ENCODE measurements at regions not wholly inside any gene's neighbourhood (a gene's known extent, or its start where the extent isn't known, plus 50 kb on each side); places are given as distances from the start of the nearest gene placed in this dataset.
"Not testable (repeated sequence)": the region's sequence is repeated elsewhere in the genome, so short reads cannot be mapped to it uniquely, and the experiment has no call there.

GRCh38 chr4:114046331-114046730 lies 66.9 kb upstream of the ARSJ start:
- TF ChIP-seq CTCF (IDR thresholded peaks at IDR 0.05) (no peak), EP300 (IDR thresholded peaks at IDR 0.05) (no peak), POLR2A (IDR thresholded peaks at IDR 0.05) (no peak)
- DNase-seq = no peak
- H3K27me3 ChIP-seq = no peaks in the 10 kb centered on the region
- intact Hi-C loops (cut with DNase I) = no loop called here
- no peak overlapping the region for H3K4me3 ChIP-seq
- 88 to 91% (median 89%) methylated on average over 3 of the region's 3 CpGs for WGBS, 3 donors
- no peak overlapping the region for H3K27ac ChIP-seq
- H3K36me3 ChIP-seq = no peaks in the 10 kb centered on the region
- no peaks in the 10 kb centered on the region for H3K4me1 ChIP-seq (ENCODE audit: insufficient read depth)
- H3K9me3 ChIP-seq = no peaks in the 10 kb centered on the region

GRCh38 chr4:114048154-114048553 lies 68.7 kb upstream of the ARSJ start:
- intact Hi-C loops (cut with DNase I); H3K4me3 ChIP-seq; H3K36me3 ChIP-seq; H3K4me1 ChIP-seq (ENCODE audit: insufficient read depth); H3K27me3 ChIP-seq; DNase-seq; H3K27ac ChIP-seq; H3K9me3 ChIP-seq: not testable (repeated sequence)
- WGBS, 3 donors = 75 to 82% (median 82%) methylated on average over 3 of the region's 3 CpGs

GRCh38 chr4:114052227-114052626 lies 72.8 kb upstream of the ARSJ start:
- 93 to 94% (median 93%) methylated on average over 4 of the region's 4 CpGs for WGBS, 3 donors
- TF ChIP-seq EP300 (IDR thresholded peaks at IDR 0.05) = no peak
- TF ChIP-seq CTCF (IDR thresholded peaks at IDR 0.05) = no peak
- TF ChIP-seq POLR2A (IDR thresholded peaks at IDR 0.05) = no peak
- intact Hi-C loops (cut with DNase I) = no loop called here
- no peaks in the 10 kb centered on the region for H3K36me3 ChIP-seq
- no peak overlapping the region for H3K4me3 ChIP-seq
- DNase-seq = no peak
- no peak overlapping the region for H3K27ac ChIP-seq
- no peaks in the 10 kb centered on the region for H3K27me3 ChIP-seq
- H3K9me3 ChIP-seq = no peaks in the 10 kb centered on the region
- no peaks in the 10 kb centered on the region for H3K4me1 ChIP-seq (ENCODE audit: insufficient read depth)

- Histone ChIP-seq H3K4me1 (ENCODE audit: insufficient read depth) (no peaks in the 10 kb centered on the region), H3K27ac (no peak overlapping the region), H3K9me3 (no peaks in the 10 kb centered on the region), H3K4me3 (no peak overlapping the region), H3K27me3 (no peaks in the 10 kb centered on the region), H3K36me3 (no peaks in the 10 kb centered on the region)
- intact Hi-C loops (cut with DNase I) = no loop called here
- 60 to 72% (median 64%) methylated on average over 5 of the region's 5 CpGs for WGBS, 3 donors
- no peak for DNase-seq
- TF ChIP-seq POLR2A (IDR thresholded peaks at IDR 0.05) (no peak), EP300 (IDR thresholded peaks at IDR 0.05) (no peak), CTCF (IDR thresholded peaks at IDR 0.05) (no peak)
These were observed 77.2 kb upstream of the ARSJ start for GRCh38 chr4:114056599-114056998.

GRCh38 chr4:114057746-114058145 lies 78.3 kb upstream of the ARSJ start:
- DNase-seq = no peak
- Histone ChIP-seq H3K9me3 (no peaks in the 10 kb centered on the region), H3K36me3 (no peaks in the 10 kb centered on the region), H3K27me3 (no peaks in the 10 kb centered on the region), H3K4me1 (ENCODE audit: insufficient read depth) (no peaks in the 10 kb centered on the region), H3K27ac (no peak overlapping the region), H3K4me3 (no peak overlapping the region)
- intact Hi-C loops (cut with DNase I) = no loop called here
- TF ChIP-seq EP300 (IDR thresholded peaks at IDR 0.05) (no peak), POLR2A (IDR thresholded peaks at IDR 0.05) (no peak), CTCF (IDR thresholded peaks at IDR 0.05) (no peak)
- WGBS, 3 donors = 59 to 83% (median 80%) methylated on average over 2 of the region's 2 CpGs

Data from ovary (tissue), 7 donors.